OCI-LY1 (cell line): ENCODE measurements at regions not wholly inside any gene's neighbourhood (a gene's known extent, or its start where the extent isn't known, plus 50 kb on each side); places are given as distances from the start of the nearest gene placed in this dataset.
A peak's percentile ranks its signal among the peaks of the same experiment; 100 is the strongest.

Experiments used
- EZH2 ChIP-seq: fragments of 200-600 bp; sonication (generic), shearing (Covaris generic); IDR thresholded peaks from 2 replicates; pipeline ENCODE4 v1.8.0; 2017; ENCODE audit warnings: borderline replicate concordance, mixed run types, mild to moderate bottlenecking, antibody characterized with exemption, low read length, moderate library complexity, mixed read lengths
- TF ChIP-seq, protein P1 (sequence below): fragments of 200-600 bp; sonication (generic), shearing (Covaris generic); IDR thresholded peaks from 2 replicates; pipeline ENCODE4 v1.5.1; 2017; ENCODE audit warnings: mild to moderate bottlenecking, antibody characterized with exemption, low read length, moderate library complexity, mixed read lengths

DNA sequence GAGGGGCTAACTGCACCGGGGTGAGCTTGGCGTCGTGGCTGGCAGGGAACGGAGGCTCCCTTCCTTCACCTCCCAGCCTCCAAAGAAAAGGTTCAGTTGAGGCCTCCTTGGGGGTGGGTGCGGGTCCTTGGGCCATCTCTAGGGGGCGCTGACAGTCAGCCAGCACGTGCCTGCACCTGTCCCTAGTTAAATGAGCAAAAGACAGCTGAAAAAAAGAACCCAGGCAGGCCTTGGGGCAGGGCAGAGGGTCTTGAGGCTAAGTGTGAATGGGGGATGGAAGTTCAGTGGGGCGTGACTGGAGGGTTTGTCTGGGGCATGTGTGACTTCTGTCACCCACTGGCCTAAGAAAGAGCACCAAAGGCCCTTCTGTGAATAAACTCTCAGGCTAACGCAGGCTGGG, 56.4 kb downstream of the ZFP36L2 start:
- no peak for TF ChIP-seq EZH2
- TF ChIP-seq, protein P1, sequence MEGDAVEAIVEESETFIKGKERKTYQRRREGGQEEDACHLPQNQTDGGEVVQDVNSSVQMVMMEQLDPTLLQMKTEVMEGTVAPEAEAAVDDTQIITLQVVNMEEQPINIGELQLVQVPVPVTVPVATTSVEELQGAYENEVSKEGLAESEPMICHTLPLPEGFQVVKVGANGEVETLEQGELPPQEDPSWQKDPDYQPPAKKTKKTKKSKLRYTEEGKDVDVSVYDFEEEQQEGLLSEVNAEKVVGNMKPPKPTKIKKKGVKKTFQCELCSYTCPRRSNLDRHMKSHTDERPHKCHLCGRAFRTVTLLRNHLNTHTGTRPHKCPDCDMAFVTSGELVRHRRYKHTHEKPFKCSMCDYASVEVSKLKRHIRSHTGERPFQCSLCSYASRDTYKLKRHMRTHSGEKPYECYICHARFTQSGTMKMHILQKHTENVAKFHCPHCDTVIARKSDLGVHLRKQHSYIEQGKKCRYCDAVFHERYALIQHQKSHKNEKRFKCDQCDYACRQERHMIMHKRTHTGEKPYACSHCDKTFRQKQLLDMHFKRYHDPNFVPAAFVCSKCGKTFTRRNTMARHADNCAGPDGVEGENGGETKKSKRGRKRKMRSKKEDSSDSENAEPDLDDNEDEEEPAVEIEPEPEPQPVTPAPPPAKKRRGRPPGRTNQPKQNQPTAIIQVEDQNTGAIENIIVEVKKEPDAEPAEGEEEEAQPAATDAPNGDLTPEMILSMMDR, result peak; percentile 97
